Mammary epithelial cell (primary cell): ENCODE measurements at regions not wholly inside any gene's neighbourhood (a gene's known extent, or its start where the extent isn't known, plus 50 kb on each side); places are given as distances from the start of the nearest gene placed in this dataset.

ENCODE experiments used
- EZH2 ChIP-seq: IDR thresholded peaks from 2 replicates; pipeline ENCODE4 v1.6.1; 2012; ENCODE audit warnings: low read length, inconsistent platforms, borderline replicate concordance
- TF ChIP-seq, protein P1 (sequence below), 2 donors: IDR thresholded peaks in 1 of 2; conservative IDR thresholded peaks in 1 of 2; 2 replicates each; pipeline ENCODE4 v1.5.1; 2011 to 2012; ENCODE audit warnings: inconsistent platforms in 2 of 2, low read length in 2 of 2, mild to moderate bottlenecking in 2 of 2, control low read depth in 1 of 2, low read depth in 1 of 2; ENCODE audit not compliant: insufficient read depth in 1 of 2; ENCODE audit errors: extremely low read depth in 1 of 2

- TF ChIP-seq, protein P1, sequence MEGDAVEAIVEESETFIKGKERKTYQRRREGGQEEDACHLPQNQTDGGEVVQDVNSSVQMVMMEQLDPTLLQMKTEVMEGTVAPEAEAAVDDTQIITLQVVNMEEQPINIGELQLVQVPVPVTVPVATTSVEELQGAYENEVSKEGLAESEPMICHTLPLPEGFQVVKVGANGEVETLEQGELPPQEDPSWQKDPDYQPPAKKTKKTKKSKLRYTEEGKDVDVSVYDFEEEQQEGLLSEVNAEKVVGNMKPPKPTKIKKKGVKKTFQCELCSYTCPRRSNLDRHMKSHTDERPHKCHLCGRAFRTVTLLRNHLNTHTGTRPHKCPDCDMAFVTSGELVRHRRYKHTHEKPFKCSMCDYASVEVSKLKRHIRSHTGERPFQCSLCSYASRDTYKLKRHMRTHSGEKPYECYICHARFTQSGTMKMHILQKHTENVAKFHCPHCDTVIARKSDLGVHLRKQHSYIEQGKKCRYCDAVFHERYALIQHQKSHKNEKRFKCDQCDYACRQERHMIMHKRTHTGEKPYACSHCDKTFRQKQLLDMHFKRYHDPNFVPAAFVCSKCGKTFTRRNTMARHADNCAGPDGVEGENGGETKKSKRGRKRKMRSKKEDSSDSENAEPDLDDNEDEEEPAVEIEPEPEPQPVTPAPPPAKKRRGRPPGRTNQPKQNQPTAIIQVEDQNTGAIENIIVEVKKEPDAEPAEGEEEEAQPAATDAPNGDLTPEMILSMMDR (conservative IDR thresholded peaks at IDR 0.05 in 1 of 2, IDR thresholded peaks at IDR 0.05 in 1 of 2; ENCODE audit: extremely low read depth in 1 of 2, insufficient read depth in 1 of 2, low read depth in 1 of 2, low read length in 2 of 2): no peak
- TF ChIP-seq EZH2: no peak
Measured at GRCh38 chr10:59967079-59967478, 60.7 kb upstream of the CCDC6 start.
